Fibroblast of pulmonary artery (primary cell): ENCODE measurements at regions not wholly inside any gene's neighbourhood (a gene's known extent, or its start where the extent isn't known, plus 50 kb on each side); places are given as distances from the start of the nearest gene placed in this dataset.
"Not testable (repeated sequence)": the region's sequence is repeated elsewhere in the genome, so short reads cannot be mapped to it uniquely, and the experiment has no call there.

Source experiments
- DNase-seq: peaks from one replicate; pipeline ENCODE4 v3.0.0-alpha.2; 2010; ENCODE audit warnings: low read depth
- H3K4me3 ChIP-seq: replicated peaks from 2 replicates; pipeline ENCODE4 v1.5.1; 2011; ENCODE audit warnings: low read depth, mild to moderate bottlenecking, control low read depth, low read length, moderate library complexity
- CTCF ChIP-seq: IDR thresholded peaks from 2 replicates; pipeline ENCODE4 v1.5.1; 2011; ENCODE audit warnings: mild to moderate bottlenecking, control low read depth, low read length, inconsistent platforms; ENCODE audit errors: missing control alignments

- no peak for TF ChIP-seq CTCF
- DNase-seq: no peak
- H3K4me3 ChIP-seq: no peak overlapping the region
These were observed 368.4 kb upstream of the PODXL start for GRCh38 chr7:131924857-131925256.

GRCh38 chr7:131922948-131923347 is 366.5 kb upstream of the PODXL start:
- not testable (repeated sequence) for H3K4me3 ChIP-seq, DNase-seq

GRCh38 chr7:131921016-131921415 is 364.6 kb upstream of the PODXL start:
- no peak overlapping the region for H3K4me3 ChIP-seq
- no peak for TF ChIP-seq CTCF
- peak; percentile 14 for DNase-seq

GRCh38 chr7:131919920-131920709 is 363.7 kb upstream of the PODXL start:
- no peak for TF ChIP-seq CTCF
- DNase-seq: no peak
- no peak overlapping the region for H3K4me3 ChIP-seq

GRCh38 chr7:131911112-131911511 is 354.7 kb upstream of the PODXL start:
- no peak for TF ChIP-seq CTCF
- DNase-seq: no peak
- H3K4me3 ChIP-seq: no peak overlapping the region

- no peak for DNase-seq
- no peak overlapping the region for H3K4me3 ChIP-seq
- TF ChIP-seq CTCF: no peak
These were observed 352.8 kb upstream of the PODXL start for GRCh38 chr7:131909151-131909768.

- no peak overlapping the region for H3K4me3 ChIP-seq
- no peak for DNase-seq
- no peak for TF ChIP-seq CTCF
These were observed 352.3 kb upstream of the PODXL start for GRCh38 chr7:131908714-131909113.
